GM18519 (cell line): ENCODE measurements at regions not wholly inside any gene's neighbourhood (a gene's known extent, or its start where the extent isn't known, plus 50 kb on each side); places are given as distances from the start of the nearest gene placed in this dataset.

Experiments
- ATAC-seq: cut with Tn5 transposase; IDR thresholded peaks from one replicate; pipeline ENCODE4 v1.9.1; 2021; ENCODE audit warnings: mild to moderate bottlenecking, moderate library complexity; ENCODE audit not compliant: unreplicated experiment, low FRiP score

DNA sequence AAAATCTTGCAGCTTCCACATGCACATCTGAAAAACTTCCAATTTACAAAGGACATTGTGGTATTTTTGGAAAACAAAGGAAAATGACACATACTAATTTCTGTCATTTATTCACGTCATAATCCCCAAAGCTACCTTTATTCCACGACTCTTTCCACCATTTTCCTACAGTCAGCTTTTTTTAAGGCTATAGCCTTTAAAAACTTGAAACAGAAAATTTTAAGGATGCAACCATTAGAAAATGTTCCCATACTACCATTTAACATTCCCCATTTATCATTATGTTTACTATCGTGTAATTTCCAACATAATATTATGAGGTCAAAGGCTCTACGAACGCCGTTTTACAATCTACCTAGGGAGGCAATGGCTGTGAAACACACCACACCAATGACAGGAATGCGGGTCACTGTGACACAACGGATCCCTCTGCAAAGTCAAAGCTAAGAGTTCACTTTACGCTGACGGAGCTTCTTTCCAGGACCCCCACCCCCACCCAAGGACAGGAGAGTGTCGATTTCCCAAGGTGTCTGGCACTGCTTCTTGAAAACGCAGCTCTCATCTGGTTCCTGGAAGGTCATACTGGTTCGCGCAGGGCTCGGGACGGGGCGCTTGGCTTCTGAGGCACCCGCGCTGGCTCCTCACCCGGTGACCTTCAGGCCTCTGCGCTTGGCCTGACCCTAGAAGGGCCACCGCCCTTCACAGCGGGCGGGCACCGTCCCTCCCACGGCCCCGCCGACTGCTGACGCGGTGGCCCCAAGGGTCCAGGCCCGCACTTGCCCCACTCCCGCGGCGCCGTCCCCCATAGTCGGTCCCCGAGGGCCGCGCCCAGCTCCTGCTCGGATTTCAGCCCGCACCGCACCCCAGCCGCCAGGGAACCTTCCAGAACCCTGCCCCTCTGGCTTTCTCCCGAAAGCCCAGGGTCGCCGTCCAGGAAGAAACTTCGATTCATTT, 50.5 kb upstream of the ATF3 start:
- peak; percentile 13 for ATAC-seq

DNA sequence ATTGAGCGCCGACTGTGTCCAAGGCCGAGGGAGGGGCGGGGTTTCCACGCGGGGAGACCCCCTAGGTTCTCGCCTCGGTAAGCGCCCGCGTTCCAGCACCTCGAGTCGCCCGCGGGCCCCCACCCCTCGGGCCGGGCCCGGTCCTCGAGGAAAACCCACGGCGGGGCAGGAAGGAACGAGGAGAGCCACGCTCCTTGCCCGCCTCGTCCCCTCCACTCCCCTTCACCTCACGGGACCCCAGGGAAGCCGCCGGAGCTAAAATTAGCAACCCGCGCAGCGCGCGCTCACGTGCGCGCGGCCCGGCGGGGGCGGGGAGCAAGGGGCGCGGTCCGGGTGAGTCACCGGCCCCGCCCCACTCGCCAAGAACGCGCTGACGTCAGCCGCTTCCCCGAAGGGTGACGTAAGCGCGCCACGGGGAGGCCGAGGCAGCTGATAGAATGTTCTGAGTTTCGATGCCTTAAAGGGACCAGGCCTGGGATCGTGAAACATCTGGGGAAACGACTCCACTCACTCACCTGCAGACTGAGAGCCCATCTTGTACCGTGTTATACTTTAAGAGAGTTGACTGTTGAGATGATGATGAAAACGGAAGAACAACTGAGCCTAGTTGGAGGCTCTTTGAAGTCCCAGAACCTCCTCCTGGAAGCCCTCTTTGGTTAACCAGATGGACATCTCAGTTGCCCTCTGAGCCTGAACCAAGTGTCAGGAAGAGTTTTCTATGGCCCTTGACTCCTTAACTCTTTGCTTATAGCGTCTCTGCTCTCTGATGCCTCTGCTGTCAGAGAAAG, 49.7 kb upstream of the ATF3 start:
- peak; percentile 85 for ATAC-seq
